ENCODE measurements at regions not wholly inside any gene's neighbourhood (a gene's known extent, or its start where the extent isn't known, plus 50 kb on each side); places are given as distances from the start of the nearest gene placed in this dataset.

GRCh38 chr3:73299184-73299691 lies 237.8 kb downstream of the EBLN2 start:
- no peak for DNase-seq (ENCODE audit: low read depth, low spot score)
- no peaks in the 10 kb centered on the region for H3K36me3 ChIP-seq (ENCODE audit: insufficient read depth, insufficient read length, low read length)
- H3K27me3 ChIP-seq (ENCODE audit: insufficient read depth, insufficient read length) = no peaks in the 10 kb centered on the region
- H3K9me3 ChIP-seq (ENCODE audit: insufficient read depth, low read length) = no peaks in the 10 kb centered on the region
- no peaks in the 10 kb centered on the region for H3K4me1 ChIP-seq (ENCODE audit: insufficient read depth, insufficient read length)
- TF ChIP-seq ZNF274 (IDR thresholded peaks at IDR 0.05; ENCODE audit: low read depth, low read length) (no peak), YY1 (IDR thresholded peaks at IDR 0.05; ENCODE audit: insufficient read depth, insufficient read length) (no peak), SUZ12 (IDR thresholded peaks at IDR 0.05; ENCODE audit: extremely low read depth, insufficient read depth, insufficient read length) (no peak)
- no peak overlapping the region for H3K4me3 ChIP-seq (ENCODE audit: insufficient read length, low read depth)
- H3K9ac ChIP-seq (ENCODE audit: insufficient read length, low read depth) = no peak overlapping the region

GRCh38 chr3:73314151-73314951 lies 252.9 kb downstream of the EBLN2 start:
- H3K4me3 ChIP-seq (ENCODE audit: insufficient read length, low read depth) = no peak overlapping the region
- H3K27me3 ChIP-seq (ENCODE audit: insufficient read depth, insufficient read length) = no peaks in the 10 kb centered on the region
- no peak overlapping the region for H3K9ac ChIP-seq (ENCODE audit: insufficient read length, low read depth)
- no peaks in the 10 kb centered on the region for H3K9me3 ChIP-seq (ENCODE audit: insufficient read depth, low read length)
- TF ChIP-seq ZNF274 (IDR thresholded peaks at IDR 0.05; ENCODE audit: low read depth, low read length) (no peak), YY1 (IDR thresholded peaks at IDR 0.05; ENCODE audit: insufficient read depth, insufficient read length) (no peak), SUZ12 (IDR thresholded peaks at IDR 0.05; ENCODE audit: extremely low read depth, insufficient read depth, insufficient read length) (no peak)
- no peaks in the 10 kb centered on the region for H3K4me1 ChIP-seq (ENCODE audit: insufficient read depth, insufficient read length)
- H3K36me3 ChIP-seq (ENCODE audit: insufficient read depth, insufficient read length, low read length) = no peaks in the 10 kb centered on the region
- DNase-seq (ENCODE audit: low read depth, low spot score) = no peak

GRCh38 chr3:73315706-73316105 lies 254.2 kb downstream of the EBLN2 start:
- no peak overlapping the region for H3K9ac ChIP-seq (ENCODE audit: insufficient read length, low read depth)
- H3K4me1 ChIP-seq (ENCODE audit: insufficient read depth, insufficient read length) = no peaks in the 10 kb centered on the region
- H3K27me3 ChIP-seq (ENCODE audit: insufficient read depth, insufficient read length) = no peaks in the 10 kb centered on the region

DNA sequence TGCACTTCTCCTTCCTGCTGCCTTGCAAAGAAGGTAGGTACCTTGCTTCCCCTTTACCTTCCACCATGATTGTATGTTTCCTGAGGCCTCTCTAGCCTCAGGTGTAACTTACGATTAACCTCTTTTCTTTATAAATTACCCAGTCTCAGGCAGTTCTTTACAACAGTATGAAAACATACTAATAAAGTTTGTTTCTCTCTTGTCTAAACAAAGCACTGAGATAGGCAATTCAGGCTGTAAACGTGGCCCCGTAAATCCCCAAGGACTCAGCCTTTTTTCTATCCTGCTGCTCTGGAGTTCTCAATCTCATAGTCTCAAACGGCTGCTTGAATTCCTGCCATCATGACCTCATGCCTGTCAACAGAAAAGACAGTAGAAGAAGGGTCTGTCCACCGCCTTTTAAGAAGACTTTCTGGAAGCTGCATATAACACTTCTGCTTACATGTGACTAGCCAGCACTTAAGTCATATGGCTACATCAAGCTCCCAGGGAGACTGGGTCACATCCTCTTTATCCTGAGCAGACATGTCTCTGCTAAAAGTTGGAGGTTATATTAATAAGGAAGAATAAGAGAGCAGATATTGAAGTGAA lies 257.8 kb downstream of the EBLN2 start:
- TF ChIP-seq YY1 (IDR thresholded peaks at IDR 0.05; ENCODE audit: insufficient read depth, insufficient read length) = no peak
- TF ChIP-seq ZNF274 (IDR thresholded peaks at IDR 0.05; ENCODE audit: low read depth, low read length) = no peak
- TF ChIP-seq SUZ12 (IDR thresholded peaks at IDR 0.05; ENCODE audit: extremely low read depth, insufficient read depth, insufficient read length) = no peak
- peaks cover 10% of the 10 kb centered on the region; the same call in 1 of the 2 replicates for H3K9me3 ChIP-seq (ENCODE audit: insufficient read depth, low read length)
- no peaks in the 10 kb centered on the region for H3K4me1 ChIP-seq (ENCODE audit: insufficient read depth, insufficient read length)
- H3K36me3 ChIP-seq (ENCODE audit: insufficient read depth, insufficient read length, low read length) = no peaks in the 10 kb centered on the region
- no peaks in the 10 kb centered on the region for H3K27me3 ChIP-seq (ENCODE audit: insufficient read depth, insufficient read length)
- no peak overlapping the region for H3K4me3 ChIP-seq (ENCODE audit: insufficient read length, low read depth)
- H3K9ac ChIP-seq (ENCODE audit: insufficient read length, low read depth) = no peak overlapping the region
- no peak for DNase-seq (ENCODE audit: low read depth, low spot score)

More at GRCh38 chr3:73315706-73316105, 254.2 kb downstream of the EBLN2 start:
- no peaks in the 10 kb centered on the region for H3K36me3 ChIP-seq (ENCODE audit: insufficient read depth, insufficient read length, low read length)
- TF ChIP-seq YY1 (IDR thresholded peaks at IDR 0.05; ENCODE audit: insufficient read depth, insufficient read length) (no peak), ZNF274 (IDR thresholded peaks at IDR 0.05; ENCODE audit: low read depth, low read length) (no peak), SUZ12 (IDR thresholded peaks at IDR 0.05; ENCODE audit: extremely low read depth, insufficient read depth, insufficient read length) (no peak)
- no peaks in the 10 kb centered on the region for H3K9me3 ChIP-seq (ENCODE audit: insufficient read depth, low read length)
- H3K4me3 ChIP-seq (ENCODE audit: insufficient read length, low read depth) = no peak overlapping the region
- no peak for DNase-seq (ENCODE audit: low read depth, low spot score)

GRCh38 chr3:73321286-73321999 lies 260.0 kb downstream of the EBLN2 start:
- Histone ChIP-seq H3K27me3 (ENCODE audit: insufficient read depth, insufficient read length) (no peaks in the 10 kb centered on the region), H3K4me3 (ENCODE audit: insufficient read length, low read depth) (no peak overlapping the region), H3K9me3 (ENCODE audit: insufficient read depth, low read length) (peaks cover 10% of the 10 kb centered on the region; the same call in 1 of the 2 replicates), H3K9ac (ENCODE audit: insufficient read length, low read depth) (no peak overlapping the region), H3K36me3 (ENCODE audit: insufficient read depth, insufficient read length, low read length) (no peaks in the 10 kb centered on the region), H3K4me1 (ENCODE audit: insufficient read depth, insufficient read length) (no peaks in the 10 kb centered on the region)
- DNase-seq (ENCODE audit: low read depth, low spot score) = no peak
- no peak for TF ChIP-seq ZNF274 (IDR thresholded peaks at IDR 0.05; ENCODE audit: low read depth, low read length)
- TF ChIP-seq SUZ12 (IDR thresholded peaks at IDR 0.05; ENCODE audit: extremely low read depth, insufficient read depth, insufficient read length) = no peak
- TF ChIP-seq YY1 (IDR thresholded peaks at IDR 0.05; ENCODE audit: insufficient read depth, insufficient read length) = no peak

DNA sequence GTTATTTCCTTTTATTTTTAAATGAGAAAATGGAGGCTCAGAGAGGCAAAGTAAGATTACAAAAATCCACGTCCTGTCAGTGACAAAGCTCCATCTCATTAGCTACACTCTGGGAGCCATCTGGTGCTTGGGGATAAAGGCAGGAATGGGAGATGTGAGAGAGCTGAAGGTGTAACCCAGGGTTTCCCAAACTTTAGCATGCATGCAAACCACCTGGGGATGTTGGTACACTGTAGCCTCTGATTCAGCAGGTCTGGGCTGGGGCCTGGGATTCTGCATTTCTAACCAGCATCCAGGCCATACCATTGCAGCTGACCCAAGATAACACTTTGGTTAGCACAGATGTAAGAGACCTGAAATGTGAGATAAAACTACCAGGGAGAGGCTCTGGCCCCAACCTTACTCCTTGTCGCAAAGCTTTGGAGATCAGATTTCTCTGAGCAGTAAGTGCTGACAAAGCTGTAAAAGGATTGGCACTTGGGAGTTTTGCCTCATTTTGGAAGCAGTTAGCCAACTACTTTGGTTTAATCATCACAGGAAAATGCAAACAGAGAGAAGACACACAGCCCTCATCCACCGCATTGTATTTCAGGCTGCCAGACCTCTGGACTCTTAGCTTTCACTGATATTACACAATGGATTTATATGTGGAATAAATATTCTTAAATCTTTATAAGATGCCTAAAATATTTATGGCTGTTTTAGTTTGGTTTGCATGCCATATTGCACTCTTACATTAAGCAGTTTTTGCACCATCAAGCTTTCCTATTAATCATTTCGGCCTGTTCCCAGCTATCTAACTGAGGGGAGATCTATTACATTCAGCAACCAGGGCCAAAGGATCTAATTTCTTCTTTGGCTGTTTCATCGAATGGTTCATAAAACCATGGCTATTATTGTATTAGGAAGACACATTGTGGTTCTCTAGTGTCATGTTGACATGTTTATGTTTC lies 263.0 kb downstream of the EBLN2 start:
- H3K4me3 ChIP-seq (ENCODE audit: insufficient read length, low read depth) = no peak overlapping the region

More for the DNA sequence above, 263.0 kb downstream of the EBLN2 start:
- no peak overlapping the region for H3K9ac ChIP-seq (ENCODE audit: insufficient read length, low read depth)
- no peaks in the 10 kb centered on the region for H3K4me1 ChIP-seq (ENCODE audit: insufficient read depth, insufficient read length)
- H3K9me3 ChIP-seq (ENCODE audit: insufficient read depth, low read length) = peaks cover 10% of the 10 kb centered on the region; the same call in 1 of the 2 replicates
- H3K36me3 ChIP-seq (ENCODE audit: insufficient read depth, insufficient read length, low read length) = no peaks in the 10 kb centered on the region
- TF ChIP-seq ZNF274 (IDR thresholded peaks at IDR 0.05; ENCODE audit: low read depth, low read length) = no peak
- no peak for TF ChIP-seq SUZ12 (IDR thresholded peaks at IDR 0.05; ENCODE audit: extremely low read depth, insufficient read depth, insufficient read length)
- TF ChIP-seq YY1 (IDR thresholded peaks at IDR 0.05; ENCODE audit: insufficient read depth, insufficient read length) = no peak
- DNase-seq (ENCODE audit: low read depth, low spot score) = no peak
- no peaks in the 10 kb centered on the region for H3K27me3 ChIP-seq (ENCODE audit: insufficient read depth, insufficient read length)
